NCI-H2081 treated with DMSO at 0.1 percent for 48 hours (cell line): ENCODE measurements at regions not wholly inside any gene's neighbourhood (a gene's known extent, or its start where the extent isn't known, plus 50 kb on each side); places are given as distances from the start of the nearest gene placed in this dataset.

Experiments
- DNase-seq: peaks from one replicate; lab custom pipeline; 2025; lab: John Stamatoyannopoulos, UW

DNA sequence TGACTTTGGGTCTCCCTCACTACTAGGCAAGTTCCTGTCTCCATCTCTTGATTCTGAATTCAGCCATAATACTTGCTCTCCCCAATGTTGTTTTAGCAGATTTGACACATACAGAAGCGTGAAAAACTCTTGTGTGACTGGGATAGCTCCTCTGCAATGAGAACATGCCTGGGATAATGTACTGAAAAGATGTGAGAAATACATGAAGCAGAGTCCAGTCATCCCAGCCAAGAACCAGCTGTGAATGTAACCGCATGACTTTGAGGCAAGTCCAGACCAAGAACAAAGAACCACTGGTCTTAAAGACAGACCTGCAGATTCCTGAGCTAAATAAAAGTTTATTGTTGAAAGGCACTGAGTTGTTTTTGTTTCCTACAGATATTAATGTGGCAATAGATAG, 135.0 kb downstream of the NMUR2 start:
- no peak for DNase-seq

GRCh38 chr5:152269533-152269932, 135.5 kb downstream of the NMUR2 start:
- no peak for DNase-seq

- no peak for DNase-seq
These were observed 140.3 kb downstream of the NMUR2 start for GRCh38 chr5:152264645-152265254.

GRCh38 chr5:152262667-152263066, 142.4 kb downstream of the NMUR2 start:
- DNase-seq: no peak

GRCh38 chr5:152260940-152261339, 144.1 kb downstream of the NMUR2 start:
- no peak for DNase-seq

DNA sequence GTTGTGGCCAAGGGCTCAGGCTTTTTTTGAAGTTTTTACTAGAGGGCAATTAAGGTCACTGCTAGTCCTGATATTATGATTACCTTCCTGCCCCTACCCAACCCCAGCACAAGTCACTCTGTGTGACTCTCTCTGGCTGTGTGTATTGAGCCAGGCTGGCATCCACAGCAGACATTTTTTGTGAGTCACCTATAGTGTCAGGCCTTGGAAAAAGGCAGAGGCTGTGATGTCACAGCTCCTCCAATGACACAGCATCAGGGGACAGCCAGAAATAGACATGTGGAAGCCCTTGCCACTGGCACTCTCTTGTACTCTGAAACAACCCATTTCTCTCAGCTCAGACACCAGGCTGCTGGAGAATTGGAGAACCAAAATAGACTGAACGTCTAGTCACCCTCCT, 145.4 kb downstream of the NMUR2 start:
- no peak for DNase-seq

DNA sequence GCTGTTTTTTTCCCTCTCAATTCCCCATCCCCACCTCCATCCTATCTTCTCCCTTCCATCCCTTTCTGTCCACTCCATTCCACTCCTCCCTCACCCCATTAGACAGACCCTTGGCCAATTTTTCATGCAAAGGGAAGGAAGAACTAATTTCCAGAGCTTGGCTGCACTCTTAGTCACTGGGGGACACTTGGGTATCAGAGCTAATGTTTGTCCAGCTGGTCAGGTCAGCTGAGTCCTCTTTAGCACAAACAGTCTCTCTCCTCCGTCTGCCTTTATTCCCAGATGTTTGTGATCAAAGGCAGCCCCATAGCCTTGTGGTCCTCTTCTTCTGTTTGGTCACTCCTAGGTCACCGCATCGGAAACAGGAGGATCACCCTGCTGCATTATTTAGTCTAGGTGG, 148.5 kb downstream of the NMUR2 start:
- no peak for DNase-seq

DNA sequence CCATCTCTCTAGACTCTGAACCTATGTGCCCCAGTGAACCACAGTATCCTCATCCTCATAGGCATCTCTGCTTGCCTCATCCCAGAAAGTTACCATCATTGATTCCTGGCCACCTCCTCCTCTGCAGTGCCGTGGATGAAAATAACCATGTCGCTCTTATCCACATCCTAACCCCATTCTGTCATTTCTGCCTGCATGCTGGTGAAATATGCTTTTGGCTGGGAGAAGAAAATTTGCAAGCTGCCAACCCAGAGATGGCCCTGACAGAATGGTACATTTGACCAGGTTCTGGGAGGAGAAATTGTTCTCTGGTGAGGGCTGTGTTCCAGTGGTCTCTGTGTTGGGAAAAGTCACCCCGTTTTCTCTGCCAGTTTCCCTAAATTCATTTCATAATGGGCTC, 149.7 kb downstream of the NMUR2 start:
- no peak for DNase-seq

DNA sequence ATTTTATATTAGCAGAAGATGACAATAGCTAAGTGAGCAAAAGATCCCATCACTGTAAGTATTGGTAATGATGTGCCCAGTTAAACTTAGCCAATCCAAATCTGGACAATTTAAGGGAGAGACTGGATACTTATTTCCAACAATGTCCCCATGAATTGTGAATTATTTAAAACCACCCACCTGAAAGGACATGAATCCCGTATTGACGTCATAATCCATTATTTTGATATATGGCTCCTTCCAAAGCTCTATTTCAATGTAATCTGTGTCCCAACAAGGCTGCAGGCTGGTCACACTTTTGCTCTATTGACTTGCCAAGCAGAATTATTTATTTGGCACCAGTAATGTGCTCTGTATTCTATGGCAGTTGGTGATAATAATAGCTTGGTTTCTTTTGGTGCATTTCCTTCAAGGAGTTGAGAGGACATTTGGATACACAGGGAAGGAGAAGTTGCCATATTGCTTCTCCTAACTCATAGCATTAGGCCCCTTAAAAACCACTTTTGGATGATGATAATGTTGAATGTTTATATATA, 157.2 kb downstream of the NMUR2 start:
- DNase-seq: no peak

DNA sequence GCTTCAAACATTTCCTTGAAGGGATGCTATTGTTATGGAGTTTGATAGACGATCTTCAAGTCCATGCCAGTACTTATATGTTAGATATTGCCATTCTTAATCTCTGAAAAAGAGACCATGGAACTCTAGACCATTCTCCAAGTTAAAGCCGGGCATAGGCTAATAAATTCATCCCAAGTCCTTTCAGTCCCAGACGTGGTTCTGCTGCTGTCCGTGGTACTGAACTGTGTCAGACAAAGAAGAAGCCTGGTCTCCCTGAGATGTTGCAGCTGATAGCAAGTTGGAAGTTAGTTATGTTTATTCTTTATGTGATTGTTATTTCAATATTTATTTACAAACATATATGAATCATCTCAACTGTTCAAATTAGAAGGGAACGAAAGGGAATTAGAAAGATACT, 158.7 kb downstream of the NMUR2 start:
- DNase-seq: no peak

GRCh38 chr5:152237531-152237930, 167.5 kb downstream of the NMUR2 start:
- DNase-seq: no peak

DNA sequence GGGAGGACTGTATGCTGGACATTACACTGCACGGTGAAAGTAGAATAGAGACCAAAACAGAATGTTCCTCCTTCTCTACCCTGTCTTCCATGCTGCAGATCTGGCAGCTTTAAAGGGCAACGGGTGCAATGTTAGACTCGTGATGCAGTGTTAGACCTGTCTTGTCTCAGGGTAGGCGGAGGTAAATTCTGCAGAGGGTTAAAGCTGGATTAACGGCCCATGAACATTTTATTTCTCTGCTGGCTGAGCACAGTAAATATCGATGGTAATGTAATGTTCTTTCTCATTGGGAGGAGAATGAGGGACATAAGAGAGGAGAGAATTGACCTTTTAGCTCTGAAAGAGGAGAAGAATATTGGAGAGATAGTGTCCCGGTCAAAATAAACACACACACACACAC, 178.9 kb downstream of the NMUR2 start:
- no peak for DNase-seq

DNA sequence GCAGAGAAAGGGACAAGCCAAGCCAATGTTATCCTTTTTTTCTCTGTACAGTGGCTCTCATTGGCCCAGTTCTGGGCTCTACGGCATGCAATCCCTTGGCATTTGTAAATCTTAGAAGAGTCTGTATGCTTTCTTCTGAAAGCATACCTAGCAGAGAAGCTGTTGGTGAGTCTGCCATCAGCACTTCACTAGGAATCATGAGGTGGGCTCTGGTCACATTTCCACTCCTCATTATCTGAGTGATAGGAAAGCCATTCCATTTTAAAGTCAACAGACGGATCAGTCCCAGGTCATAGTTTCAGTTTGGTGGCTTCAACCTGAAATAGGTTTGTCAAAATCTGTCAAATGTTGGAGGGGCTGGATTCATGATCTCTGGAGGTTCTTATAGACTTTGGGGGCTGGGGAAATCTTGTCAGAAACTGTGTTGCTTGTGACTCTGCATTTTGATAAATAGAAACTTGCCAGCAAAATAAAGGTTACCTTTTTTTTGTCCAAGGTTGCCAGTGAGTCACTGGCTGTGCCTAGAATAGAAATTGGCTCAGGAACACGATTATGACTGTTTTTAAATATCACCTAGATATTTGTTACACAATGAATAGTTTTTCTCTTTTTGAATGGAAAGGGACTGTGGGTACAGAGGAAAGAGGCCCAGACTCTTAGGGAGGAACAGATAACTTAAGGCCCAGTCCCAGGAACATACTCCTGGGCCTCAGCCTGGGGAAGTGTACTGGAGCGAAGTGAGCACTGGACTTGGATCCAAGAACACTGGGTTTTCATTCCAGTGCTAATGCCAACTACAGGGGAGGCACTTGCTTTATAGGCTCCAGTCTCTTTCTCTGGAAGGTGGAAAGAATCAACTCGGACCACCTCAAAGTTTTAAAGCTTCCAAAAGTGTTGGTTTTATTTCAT, 183.1 kb downstream of the NMUR2 start:
- no peak for DNase-seq

GRCh38 chr5:152218694-152219093, 186.4 kb downstream of the NMUR2 start:
- no peak for DNase-seq

GRCh38 chr5:152205804-152206203, 199.3 kb downstream of the NMUR2 start:
- DNase-seq: no peak

DNA sequence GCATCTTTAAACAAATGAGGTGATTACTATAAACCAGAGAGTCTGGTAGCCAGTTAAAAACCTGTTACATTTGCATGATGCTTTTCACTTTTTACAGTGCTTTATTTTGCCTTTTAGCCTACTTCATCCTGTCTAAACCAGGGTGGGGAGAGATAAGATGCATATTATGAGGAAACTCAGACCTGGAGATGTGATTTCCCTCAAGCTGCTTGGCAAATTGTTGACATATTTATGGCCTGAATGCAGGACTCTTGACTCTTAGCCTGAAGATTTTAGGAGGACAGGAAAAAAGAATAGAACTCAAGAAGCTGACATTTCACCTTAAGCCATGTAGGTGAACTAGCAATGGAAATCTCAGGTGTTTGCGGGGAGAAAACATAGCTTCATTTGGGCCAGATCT, 202.8 kb downstream of the NMUR2 start:
- DNase-seq: no peak

DNA sequence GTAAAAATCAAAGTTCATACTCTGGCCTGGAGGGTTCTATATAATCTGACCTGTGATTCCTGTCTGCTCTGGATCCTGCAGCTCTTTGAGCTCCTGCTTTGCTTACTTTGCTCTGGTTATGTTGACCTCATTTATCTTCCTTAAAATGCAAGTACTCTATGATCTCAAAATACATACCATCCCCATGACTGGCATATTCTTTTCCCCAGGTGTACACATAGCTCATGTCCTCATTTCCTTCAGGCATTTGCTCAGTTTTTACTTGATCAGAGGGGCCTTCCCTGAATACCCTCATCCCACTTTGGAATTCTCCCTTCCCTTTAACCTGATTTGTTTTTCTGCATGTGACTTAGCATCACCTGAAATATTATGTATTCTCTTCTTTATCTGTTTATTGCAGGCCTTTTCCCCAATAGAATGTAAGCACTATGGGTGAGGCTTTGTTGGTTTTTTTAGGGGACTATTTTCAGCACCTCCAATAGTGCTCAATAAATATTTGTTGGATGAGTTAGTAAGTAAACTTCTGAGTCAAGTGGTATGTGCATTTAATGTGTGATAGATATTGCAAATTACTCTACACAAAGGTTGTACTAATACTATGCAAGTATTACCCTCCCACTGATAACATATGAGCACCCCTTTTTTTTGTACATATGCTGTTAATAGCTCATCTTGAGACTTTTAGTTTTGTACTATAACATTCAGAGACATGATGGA, 211.5 kb downstream of the NMUR2 start:
- DNase-seq: no peak

GRCh38 chr5:152188251-152188650, 216.8 kb downstream of the NMUR2 start:
- DNase-seq: no peak

- no peak for DNase-seq
These were observed 217.4 kb downstream of the NMUR2 start for GRCh38 chr5:152187668-152188067.

DNA sequence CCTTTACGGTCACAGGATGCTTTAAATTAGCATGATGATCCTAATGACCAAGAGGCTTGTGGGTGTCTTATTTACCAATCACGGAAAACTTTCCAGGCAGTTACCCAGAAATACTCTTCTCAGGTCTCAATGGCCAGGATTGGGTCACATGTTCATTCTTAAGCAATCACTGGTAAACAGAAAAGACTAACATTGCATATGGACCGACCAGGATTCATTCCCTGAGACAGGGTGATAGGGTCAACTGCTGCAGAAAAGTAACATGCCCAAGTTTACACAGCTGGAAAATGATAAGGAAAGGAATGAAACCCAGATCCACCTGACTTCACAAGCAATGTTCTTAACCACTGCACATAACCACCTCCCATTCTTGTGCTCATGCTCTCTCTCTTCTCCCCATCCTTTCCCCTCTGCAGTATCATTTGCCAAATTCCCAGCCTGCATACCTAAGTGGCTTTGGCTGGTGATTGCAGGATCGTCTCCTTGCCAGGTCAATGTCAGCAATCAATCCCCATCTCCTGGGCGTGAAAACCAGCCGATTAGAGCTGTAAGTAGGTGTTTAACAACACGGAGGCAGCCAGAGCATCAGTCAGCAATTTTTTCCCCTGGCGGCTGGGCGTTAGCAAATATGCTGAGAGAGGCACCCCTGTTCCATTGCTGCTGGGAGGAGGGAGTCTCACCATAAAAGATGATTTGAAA, 219.4 kb downstream of the NMUR2 start:
- no peak for DNase-seq

- no peak for DNase-seq
These were observed 220.8 kb downstream of the NMUR2 start for GRCh38 chr5:152184266-152184665.

- DNase-seq: no peak
These were observed 223.6 kb downstream of the NMUR2 start for GRCh38 chr5:152181461-152181860.
